ENCODE measurements at regions not wholly inside any gene's neighbourhood (a gene's known extent, or its start where the extent isn't known, plus 50 kb on each side); places are given as distances from the start of the nearest gene placed in this dataset.

- TF ChIP-seq CTCF (IDR thresholded peaks at IDR 0.05) (no peak), POLR2A (IDR thresholded peaks at IDR 0.05) (no peak)
Observed at GRCh38 chr13:80754441-80754840, 413.5 kb upstream of the SPRY2 start.
